Neural progenitor cell (in vitro differentiated cells): ENCODE measurements at regions not wholly inside any gene's neighbourhood (a gene's known extent, or its start where the extent isn't known, plus 50 kb on each side); places are given as distances from the start of the nearest gene placed in this dataset.

Experiments used
- DNase-seq: peaks from one replicate; pipeline ENCODE4 v3.0.0-alpha.2; 2016; ENCODE audit warnings: low spot score
- H2AFZ ChIP-seq: fragments of 200-600 bp; sonication (generic); replicated peaks from 2 replicates; pipeline ENCODE4 v1.6.1; 2016; ENCODE audit warnings: antibody characterized with exemption
- H3F3A ChIP-seq: fragments of 200-600 bp; sonication (generic); 2 replicates; pipeline ENCODE4 v1.6.1; 2016; ENCODE audit warnings: antibody characterized with exemption, low read depth
- H3K27ac ChIP-seq: fragments of 200-600 bp; sonication (generic); 2 replicates; pipeline ENCODE4 v1.5.1; 2016; ENCODE audit warnings: mild to moderate bottlenecking
- H3K27me3 ChIP-seq: fragments of 200-600 bp; sonication (generic); 2 replicates; pipeline ENCODE4 v1.6.1; 2016; ENCODE audit warnings: mild to moderate bottlenecking, moderate library complexity
- H3K36me3 ChIP-seq: fragments of 200-600 bp; sonication (generic); 2 replicates; pipeline ENCODE4 v1.5.1; 2016
- H3K4me1 ChIP-seq: fragments of 200-600 bp; sonication (generic); 2 replicates; pipeline ENCODE4 v1.6.1; 2016; ENCODE audit warnings: mixed run types
- H3K4me2 ChIP-seq: fragments of 200-600 bp; sonication (generic); 2 replicates; pipeline ENCODE4 v1.6.1; 2016
- H3K4me3 ChIP-seq: fragments of 200-600 bp; sonication (generic); 2 replicates; pipeline ENCODE4 v1.5.1; 2016
- H3K79me2 ChIP-seq: fragments of 200-600 bp; sonication (generic); 2 replicates; pipeline ENCODE4 v1.6.1; 2016; ENCODE audit warnings: low read depth
- H3K9ac ChIP-seq: fragments of 200-600 bp; sonication (generic); 2 replicates; pipeline ENCODE4 v1.6.1; 2016
- H3K9me3 ChIP-seq: fragments of 200-600 bp; sonication (generic); 2 replicates; pipeline ENCODE4 v1.5.1; 2016; ENCODE audit warnings: low read depth
- H4K20me1 ChIP-seq: fragments of 200-600 bp; sonication (generic); 2 replicates; pipeline ENCODE4 v1.6.1; 2016; ENCODE audit warnings: low read depth
- H3K27ac Mint-ChIP-seq: 3 replicates; pipeline ENCODE4 v1.8.0; 2021; ENCODE audit warnings: mixed read lengths
- H3K27me3 Mint-ChIP-seq: 2 replicates; pipeline ENCODE4 v1.8.0; 2022; ENCODE audit warnings: low read depth, mild to moderate bottlenecking, inconsistent platforms, moderate library complexity, mixed read lengths; ENCODE audit not compliant: insufficient read depth
- H3K36me3 Mint-ChIP-seq: 3 replicates; pipeline ENCODE4 v1.8.0; 2021; ENCODE audit warnings: mixed read lengths
- H3K4me1 Mint-ChIP-seq: 3 replicates; pipeline ENCODE4 v1.8.0; 2021; ENCODE audit warnings: mixed read lengths
- H3K4me3 Mint-ChIP-seq: 3 replicates; pipeline ENCODE4 v1.8.0; 2021; ENCODE audit warnings: mild to moderate bottlenecking, moderate library complexity, mixed read lengths
- H3K9me3 Mint-ChIP-seq: 3 replicates; pipeline ENCODE4 v1.8.0; 2020; ENCODE audit warnings: mixed read lengths
- CTCF ChIP-seq: fragments of 200-600 bp; sonication (generic); IDR thresholded peaks from 2 replicates; pipeline ENCODE4 v1.5.1; 2017; ENCODE audit warnings: antibody characterized with exemption, mild to moderate bottlenecking
- EZH2 ChIP-seq: fragments of 200-600 bp; sonication (generic); IDR thresholded peaks from 2 replicates; pipeline ENCODE4 v1.6.1; 2017; ENCODE audit warnings: antibody characterized with exemption, mild to moderate bottlenecking, moderate library complexity
- EZH2phosphoT487 ChIP-seq: fragments of 200-600 bp; sonication (generic); IDR thresholded peaks from 2 replicates; pipeline ENCODE4 v1.6.1; 2017; ENCODE audit warnings: antibody characterized with exemption

- H3K36me3 Mint-ChIP-seq = peaks cover 7% of the 10 kb centered on the region
- H3K27me3 Mint-ChIP-seq = no peaks in the 10 kb centered on the region
- H3K4me3 ChIP-seq = no peak overlapping the region
- no peaks in the 10 kb centered on the region for H3F3A ChIP-seq
- H3K9me3 Mint-ChIP-seq = peaks cover 7% of the 10 kb centered on the region
- no peaks in the 10 kb centered on the region for H4K20me1 ChIP-seq
- no peak overlapping the region for H3K4me3 Mint-ChIP-seq
- no peak for TF ChIP-seq EZH2phosphoT487
- DNase-seq = no peak
- H3K36me3 ChIP-seq = no peaks in the 10 kb centered on the region
- no peaks in the 10 kb centered on the region for H3K27me3 ChIP-seq
- peak overlapping the region; percentile 4 for H3K27ac Mint-ChIP-seq
- no peaks in the 10 kb centered on the region for H3K9me3 ChIP-seq
- no peak overlapping the region for H3K27ac ChIP-seq
- peaks cover 6% of the 10 kb centered on the region for H3K4me1 Mint-ChIP-seq
- H3K4me1 ChIP-seq = no peaks in the 10 kb centered on the region
- H3K9ac ChIP-seq = no peak overlapping the region
- H3K4me2 ChIP-seq = no peak overlapping the region
- peaks cover 13% of the 10 kb centered on the region for H3K79me2 ChIP-seq
- H2AFZ ChIP-seq = no peak overlapping the region
Observed at GRCh38 chr6:144347448-144347759, 62.3 kb downstream of the UTRN start.

GRCh38 chr6:144347933-144348332 is 62.8 kb downstream of the UTRN start:
- H3K27me3 Mint-ChIP-seq = no peaks in the 10 kb centered on the region
- peaks cover 7% of the 10 kb centered on the region for H3K9me3 Mint-ChIP-seq
- peaks cover 7% of the 10 kb centered on the region for H3K36me3 Mint-ChIP-seq
- no peak overlapping the region for H3K27ac ChIP-seq
- H3K4me3 Mint-ChIP-seq = no peak overlapping the region
- no peak for DNase-seq
- H3K27me3 ChIP-seq = no peaks in the 10 kb centered on the region
- no peaks in the 10 kb centered on the region for H3K36me3 ChIP-seq
- no peak overlapping the region for H2AFZ ChIP-seq
- peaks cover 13% of the 10 kb centered on the region for H3K79me2 ChIP-seq
- H3K4me3 ChIP-seq = no peak overlapping the region
- H3F3A ChIP-seq = no peaks in the 10 kb centered on the region
- H3K9ac ChIP-seq = no peak overlapping the region
- no peak overlapping the region for H3K4me2 ChIP-seq
- no peaks in the 10 kb centered on the region for H3K9me3 ChIP-seq
- no peaks in the 10 kb centered on the region for H3K4me1 ChIP-seq
- TF ChIP-seq EZH2 (no peak), CTCF (no peak), EZH2phosphoT487 (no peak)
- H3K27ac Mint-ChIP-seq = no peak overlapping the region
- H3K4me1 Mint-ChIP-seq = peaks cover 6% of the 10 kb centered on the region
- H4K20me1 ChIP-seq = no peaks in the 10 kb centered on the region

GRCh38 chr6:144349690-144350527 is 64.8 kb downstream of the UTRN start:
- Mint-ChIP-seq H3K27me3 (no peaks in the 10 kb centered on the region), H3K4me1 (peaks cover 6% of the 10 kb centered on the region), H3K9me3 (peaks cover 7% of the 10 kb centered on the region), H3K27ac (no peak overlapping the region), H3K4me3 (no peak overlapping the region), H3K36me3 (peaks cover 5% of the 10 kb centered on the region)
- TF ChIP-seq EZH2 (no peak), EZH2phosphoT487 (no peak), CTCF (no peak)
- Histone ChIP-seq H3F3A (no peaks in the 10 kb centered on the region), H3K27me3 (no peaks in the 10 kb centered on the region), H3K4me3 (no peak overlapping the region), H3K4me2 (no peak overlapping the region), H3K9ac (no peak overlapping the region), H3K4me1 (no peaks in the 10 kb centered on the region), H3K36me3 (no peaks in the 10 kb centered on the region), H4K20me1 (no peaks in the 10 kb centered on the region), H3K9me3 (no peaks in the 10 kb centered on the region), H3K79me2 (peaks cover 13% of the 10 kb centered on the region), H2AFZ (no peak overlapping the region), H3K27ac (no peak overlapping the region)
- DNase-seq = no peak

GRCh38 chr6:144350528-144350880 is 65.4 kb downstream of the UTRN start:
- no peak overlapping the region for H2AFZ ChIP-seq
- H3K4me3 ChIP-seq = no peak overlapping the region
- DNase-seq = no peak
- no peak overlapping the region for H3K4me2 ChIP-seq
- no peak overlapping the region for H3K27ac Mint-ChIP-seq
- peaks cover 13% of the 10 kb centered on the region for H3K79me2 ChIP-seq
- H3K27me3 ChIP-seq = no peaks in the 10 kb centered on the region
- H3K4me1 ChIP-seq = no peaks in the 10 kb centered on the region
- no peak overlapping the region for H3K4me3 Mint-ChIP-seq
- H3K27me3 Mint-ChIP-seq = no peaks in the 10 kb centered on the region
- H3K36me3 Mint-ChIP-seq = peaks cover 5% of the 10 kb centered on the region
- no peak overlapping the region for H3K9ac ChIP-seq
- no peaks in the 10 kb centered on the region for H3F3A ChIP-seq
- H4K20me1 ChIP-seq = no peaks in the 10 kb centered on the region
- H3K4me1 Mint-ChIP-seq = peaks cover 6% of the 10 kb centered on the region
- no peaks in the 10 kb centered on the region for H3K36me3 ChIP-seq
- H3K9me3 Mint-ChIP-seq = peaks cover 7% of the 10 kb centered on the region
- H3K9me3 ChIP-seq = no peaks in the 10 kb centered on the region
- no peak overlapping the region for H3K27ac ChIP-seq
- TF ChIP-seq EZH2phosphoT487 (no peak), CTCF (no peak), EZH2 (no peak)
